Hypothalamus (tissue), 51 donors: ENCODE measurements at regions not wholly inside any gene's neighbourhood (a gene's known extent, or its start where the extent isn't known, plus 50 kb on each side); places are given as distances from the start of the nearest gene placed in this dataset.
"Not testable (repeated sequence)": the region's sequence is repeated elsewhere in the genome, so short reads cannot be mapped to it uniquely, and the experiment has no call there.

ENCODE experiments used
- DNase-seq, 51 donors: peaks; one replicate each; lab custom pipeline; 2025; lab: John Stamatoyannopoulos, UW

DNA sequence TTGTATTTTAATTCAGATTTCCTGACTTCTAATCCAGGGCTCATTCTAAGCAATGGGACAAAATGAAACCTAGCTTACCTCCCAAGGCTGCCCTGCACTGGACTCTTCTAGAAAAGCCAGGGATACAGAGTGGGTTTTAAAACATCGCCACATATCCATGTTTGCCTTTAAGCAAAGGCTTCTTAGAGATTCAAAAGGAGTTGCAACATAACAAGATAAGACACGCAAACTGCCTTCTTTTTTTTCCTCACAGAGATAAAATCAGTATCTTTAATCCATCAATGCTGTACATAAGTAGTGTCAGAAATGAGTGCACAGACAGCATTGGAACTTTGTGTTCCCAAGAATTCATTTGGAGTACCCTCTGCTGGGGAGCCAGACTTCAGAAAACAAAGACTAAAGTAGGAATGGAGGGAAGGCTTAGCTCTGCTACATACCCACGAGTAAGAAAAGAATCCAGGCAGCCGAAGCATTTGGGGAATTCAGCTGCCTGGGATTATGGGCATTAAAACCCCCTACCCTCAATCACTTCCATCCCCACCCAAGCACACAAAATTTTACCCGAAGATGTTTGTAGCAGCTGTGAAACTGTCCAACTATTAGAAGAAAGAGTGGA lies 427.8 kb downstream of the ARL4A start:
- no peak for DNase-seq

GRCh38 chr7:13115855-13116254 lies 428.4 kb downstream of the ARL4A start:
- no peak for DNase-seq

DNA sequence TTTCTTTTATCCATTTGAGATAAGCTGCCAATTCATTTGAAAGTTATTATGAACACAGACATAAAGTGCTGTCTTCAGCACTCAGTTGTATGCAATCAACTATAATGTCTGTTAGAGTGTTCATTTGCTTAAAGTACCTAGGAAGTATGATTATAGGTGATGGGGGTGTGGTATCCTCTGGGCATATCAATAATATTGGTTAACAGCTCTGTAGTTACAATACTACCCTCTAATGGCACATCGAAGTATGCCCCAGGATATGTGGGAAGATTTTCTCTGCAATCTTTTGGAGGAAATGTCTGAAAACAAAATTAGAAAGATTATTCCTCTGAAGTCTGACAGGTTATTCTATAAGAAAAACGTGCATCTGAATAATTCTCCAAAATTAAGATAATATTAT lies 429.7 kb downstream of the ARL4A start:
- DNase-seq: no peak

DNA sequence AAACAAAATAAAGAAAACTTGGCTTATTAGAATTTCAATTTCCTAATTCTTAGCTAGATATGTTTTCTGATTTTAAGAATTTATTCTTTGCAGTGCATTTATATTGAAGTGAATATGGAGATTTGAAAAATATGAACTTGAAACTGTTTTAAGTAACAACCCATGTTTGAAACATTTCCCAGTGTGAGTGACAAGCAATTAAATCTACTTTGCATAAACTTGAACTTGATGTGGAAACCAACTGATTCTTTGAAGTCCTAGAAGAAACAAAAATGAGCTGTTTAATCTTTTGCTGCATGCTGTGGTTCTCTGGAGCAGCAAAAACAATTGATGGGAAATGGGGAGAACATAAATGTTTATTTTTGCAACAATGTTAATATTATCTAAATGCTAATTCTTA lies 430.2 kb downstream of the ARL4A start:
- no peak for DNase-seq

DNA sequence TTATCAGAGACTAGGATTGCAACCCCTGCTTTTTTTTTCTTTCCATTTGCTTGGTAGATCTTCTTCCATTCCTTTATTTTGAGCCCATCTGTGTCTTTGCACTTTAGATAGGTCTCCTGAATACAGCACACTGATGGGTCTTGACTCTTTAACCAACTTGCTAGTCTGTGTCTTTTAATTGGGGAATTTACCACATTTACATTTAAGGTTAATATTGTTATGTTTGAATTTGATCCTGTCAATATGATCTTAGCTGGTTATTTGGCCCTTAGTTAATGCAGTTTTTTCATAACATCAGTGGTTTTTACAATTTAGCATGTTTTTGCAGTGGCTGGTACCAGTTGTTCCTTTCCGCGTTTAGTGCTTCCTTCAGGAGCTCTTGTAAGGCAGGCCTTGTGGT lies 437.2 kb downstream of the ARL4A start:
- not testable (repeated sequence) for DNase-seq

DNA sequence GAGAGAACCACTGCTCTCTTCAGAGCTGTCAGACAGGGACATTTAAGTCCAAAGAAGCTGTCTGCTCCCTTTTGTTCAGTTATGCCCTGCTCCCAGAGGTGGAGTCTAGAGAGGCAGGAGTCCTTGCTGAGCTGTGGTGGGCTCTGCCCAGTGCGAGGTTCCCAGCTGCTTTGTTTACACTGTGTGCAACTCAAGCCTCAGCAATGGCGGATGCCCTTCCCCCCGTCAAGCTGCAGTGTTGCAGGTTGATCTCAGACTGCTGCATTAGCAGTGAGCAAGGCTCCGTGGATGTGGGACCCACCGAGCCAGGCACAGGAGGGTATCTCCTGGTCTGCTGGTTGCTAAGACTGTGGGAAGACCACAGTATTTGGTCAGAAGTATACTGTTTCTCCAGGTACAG lies 438.9 kb downstream of the ARL4A start:
- DNase-seq: no peak

- DNase-seq: no peak
These were observed 442.9 kb downstream of the ARL4A start for GRCh38 chr7:13130321-13130720.

DNA sequence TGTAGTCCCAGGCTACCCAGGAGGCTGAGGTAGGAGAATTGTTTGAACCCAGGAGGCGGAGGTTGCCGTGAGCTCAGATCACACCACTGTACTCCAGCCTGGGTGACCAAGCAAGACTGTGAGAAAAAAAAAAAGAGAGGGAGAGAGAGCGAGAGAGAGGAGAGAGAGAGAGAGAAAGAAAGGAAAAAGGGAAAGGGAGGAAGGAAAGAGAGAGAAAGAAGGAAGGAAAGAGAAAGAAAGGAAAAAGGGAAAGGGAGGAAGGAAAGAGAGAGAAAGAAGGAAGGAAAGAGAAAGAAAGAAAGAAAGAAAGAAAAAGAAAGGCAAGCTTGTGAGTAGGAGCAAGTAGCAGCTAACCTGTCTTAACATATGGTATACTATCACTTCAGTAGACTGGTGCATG lies 443.5 kb downstream of the ARL4A start:
- DNase-seq: not testable (repeated sequence)

GRCh38 chr7:13132314-13132713 lies 444.9 kb downstream of the ARL4A start:
- no peak for DNase-seq

DNA sequence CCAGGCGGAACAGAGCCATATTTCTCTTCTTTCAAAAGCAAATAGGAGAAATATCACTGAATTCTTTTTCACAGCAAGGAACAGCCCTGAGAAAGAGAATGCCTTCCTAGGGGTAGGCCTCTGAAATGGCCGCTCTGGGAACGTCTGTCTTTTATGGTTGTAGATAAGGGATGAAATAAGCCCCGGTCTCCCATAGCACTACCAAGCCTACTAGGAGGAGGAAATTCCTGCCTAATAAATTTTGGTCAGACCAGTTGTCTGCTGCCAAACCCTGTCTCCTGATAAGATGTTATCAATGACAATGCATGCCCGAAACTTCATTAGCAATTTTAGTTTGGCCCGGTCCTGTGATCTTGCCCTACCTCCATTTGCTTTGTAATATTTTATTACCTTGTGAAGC lies 448.9 kb downstream of the ARL4A start:
- DNase-seq: not testable (repeated sequence)

DNA sequence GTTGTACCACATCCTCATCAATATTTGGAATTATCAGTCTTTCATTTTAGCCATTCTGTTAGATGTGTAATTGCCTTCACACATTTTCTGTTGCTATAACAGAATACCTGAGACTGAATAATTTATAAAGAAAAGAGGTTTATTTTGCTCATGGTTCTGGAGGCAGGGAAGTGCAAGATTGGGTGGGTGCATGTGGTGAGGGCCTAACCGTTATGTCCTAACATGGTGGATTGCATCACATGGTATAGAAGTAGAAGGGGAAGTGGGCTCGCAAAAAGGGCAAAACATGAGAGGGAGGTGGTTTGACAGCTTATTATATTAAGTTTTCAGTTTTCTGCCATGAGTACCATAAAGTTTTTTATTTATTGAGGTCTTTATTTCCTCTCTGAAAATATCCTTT lies 452.0 kb downstream of the ARL4A start:
- DNase-seq: no peak

GRCh38 chr7:13144673-13145072 lies 457.2 kb downstream of the ARL4A start:
- no peak for DNase-seq

DNA sequence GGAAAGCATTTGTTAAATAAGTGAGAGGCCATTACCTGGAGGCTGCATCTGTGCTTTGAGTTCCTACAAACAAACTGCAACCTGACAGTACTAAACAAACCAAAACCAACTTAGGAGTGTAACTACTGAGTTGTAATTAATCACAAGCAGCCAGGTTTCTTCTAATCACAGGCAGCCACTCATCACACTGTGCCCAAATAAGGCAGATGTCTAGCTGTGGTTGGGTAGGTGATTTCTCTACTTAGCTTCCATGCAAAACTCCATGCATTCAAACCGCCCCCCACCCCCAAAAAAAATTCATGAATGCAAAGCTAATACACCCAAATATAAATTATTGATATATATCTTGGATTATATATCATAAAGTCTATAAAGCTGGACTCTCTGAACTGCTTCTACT lies 461.1 kb downstream of the ARL4A start:
- no peak for DNase-seq

DNA sequence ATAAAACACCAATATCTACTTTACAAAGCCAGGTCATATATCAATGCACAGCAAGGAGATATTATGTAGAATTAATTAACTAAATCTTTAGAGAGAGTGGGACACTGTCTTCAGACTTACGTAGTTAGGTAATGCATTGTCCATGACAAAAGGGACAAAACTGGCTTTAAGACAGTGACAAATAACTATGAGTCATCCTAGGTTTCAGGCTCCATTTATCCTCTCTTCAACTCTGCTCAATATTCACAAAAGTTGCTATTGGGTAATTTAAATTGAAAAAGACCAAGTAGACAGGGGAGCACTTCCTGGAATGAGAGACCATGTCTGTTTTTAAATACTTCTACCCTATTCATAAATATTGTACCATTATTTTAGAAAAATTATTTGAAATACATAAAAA lies 464.5 kb downstream of the ARL4A start:
- DNase-seq: no peak

- no peak for DNase-seq
These were observed 465.3 kb downstream of the ARL4A start for GRCh38 chr7:13152755-13153154.

- DNase-seq: no peak
These were observed 465.8 kb downstream of the ARL4A start for GRCh38 chr7:13153266-13153665.

DNA sequence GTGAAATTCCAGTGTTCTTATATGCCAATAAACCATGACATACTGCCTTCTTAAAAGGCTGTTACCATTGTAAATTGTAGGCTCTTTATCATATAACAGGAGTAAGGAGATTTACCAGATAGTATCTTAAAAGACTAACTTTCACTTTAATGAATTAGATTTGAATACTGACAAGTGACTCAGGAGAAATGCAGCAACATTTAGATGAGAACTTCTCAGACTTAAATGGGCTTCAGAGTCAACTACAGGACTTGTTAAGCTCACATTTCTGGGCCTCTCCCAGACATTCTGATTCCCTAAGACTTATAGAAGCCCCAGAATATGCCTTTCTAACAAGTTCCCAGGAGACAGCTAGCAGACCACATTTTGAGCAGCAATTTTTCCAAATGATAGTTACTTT lies 466.3 kb downstream of the ARL4A start:
- no peak for DNase-seq

DNA sequence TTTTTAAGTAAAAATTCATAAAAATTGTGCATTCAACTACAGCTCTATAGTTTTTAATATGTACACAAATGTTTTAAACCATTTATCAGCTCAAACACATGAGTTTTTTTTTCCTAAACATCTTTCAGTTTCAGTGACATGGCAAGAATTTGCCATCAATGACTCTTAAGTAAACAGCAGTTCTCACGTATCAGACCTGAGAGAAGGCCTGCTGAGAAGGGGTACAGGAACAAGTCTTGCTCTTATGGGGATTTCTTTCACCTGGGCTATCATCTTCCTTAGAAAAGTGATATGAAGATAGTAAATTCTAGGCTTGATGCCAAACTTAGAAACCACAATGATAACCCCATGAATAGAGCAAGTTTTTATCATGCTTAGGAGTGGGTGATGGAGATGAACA lies 467.8 kb downstream of the ARL4A start:
- DNase-seq: no peak

- DNase-seq: no peak
These were observed 471.6 kb downstream of the ARL4A start for GRCh38 chr7:13159003-13159402.

- DNase-seq: no peak
These were observed 472.2 kb downstream of the ARL4A start for GRCh38 chr7:13159467-13160184.

DNA sequence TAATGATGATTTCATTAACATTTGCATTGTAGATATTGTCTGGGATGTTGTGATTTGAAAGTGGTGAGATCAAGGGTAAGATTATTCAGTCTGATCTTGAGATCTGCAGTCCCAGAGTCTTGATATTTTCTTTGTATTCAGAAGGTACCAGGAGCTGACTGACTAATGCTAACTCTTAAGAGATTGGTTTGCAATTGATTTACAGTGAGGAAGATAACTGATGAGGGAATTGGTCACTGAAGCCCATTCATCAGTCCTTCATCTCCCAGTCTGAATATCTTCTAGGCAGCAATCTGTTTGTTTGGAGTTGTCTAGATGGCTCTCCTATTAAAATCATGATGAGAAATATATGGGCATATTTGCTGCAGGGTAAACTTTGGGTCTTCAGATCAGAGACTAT lies 473.7 kb downstream of the ARL4A start:
- no peak for DNase-seq

DNA sequence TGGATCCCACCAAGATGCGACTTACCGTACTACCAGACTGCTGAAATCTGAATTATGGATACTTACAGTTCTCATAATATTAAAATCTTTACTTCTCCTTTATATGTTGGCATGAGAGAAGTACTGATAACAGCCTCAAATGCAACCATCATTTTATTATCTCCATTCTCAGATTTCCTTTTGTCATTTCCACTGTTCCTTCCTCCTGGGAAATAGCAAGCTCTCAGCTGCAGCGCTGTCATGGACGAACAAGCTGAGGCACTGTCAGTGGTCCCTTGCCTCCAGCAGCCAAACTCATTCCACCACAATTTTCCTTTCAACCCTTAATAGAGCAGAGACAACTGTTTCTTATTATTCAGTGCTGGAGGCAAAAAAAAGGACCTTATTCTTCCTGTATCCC lies 478.4 kb downstream of the ARL4A start:
- no peak for DNase-seq

- no peak for DNase-seq
These were observed 479.4 kb downstream of the ARL4A start for GRCh38 chr7:13166801-13167200.
